ENCODE measurements at regions not wholly inside any gene's neighbourhood (a gene's known extent, or its start where the extent isn't known, plus 50 kb on each side); places are given as distances from the start of the nearest gene placed in this dataset.

GRCh38 chr4:182074139-182074538, 169.1 kb upstream of the TENM3 start:
- DNase-seq (ENCODE audit: low spot score), result no peak

- DNase-seq (ENCODE audit: low spot score), result no peak
These were observed 168.4 kb upstream of the TENM3 start for GRCh38 chr4:182074810-182075209.

GRCh38 chr4:182082910-182083309, 160.3 kb upstream of the TENM3 start:
- no peak for DNase-seq (ENCODE audit: low spot score)

GRCh38 chr4:182083671-182084410, 159.4 kb upstream of the TENM3 start:
- no peak for DNase-seq (ENCODE audit: low spot score)

- DNase-seq (ENCODE audit: low spot score), result no peak
These were observed 158.1 kb upstream of the TENM3 start for GRCh38 chr4:182085051-182085480.

GRCh38 chr4:182089326-182089725, 153.9 kb upstream of the TENM3 start:
- no peak for DNase-seq (ENCODE audit: low spot score)

- no peak for DNase-seq (ENCODE audit: low spot score)
These were observed 153.0 kb upstream of the TENM3 start for GRCh38 chr4:182090186-182090585.

GRCh38 chr4:182091128-182091527, 152.1 kb upstream of the TENM3 start:
- DNase-seq (ENCODE audit: low spot score), result no peak

- DNase-seq (ENCODE audit: low spot score), result peak; percentile 13
These were observed 149.8 kb upstream of the TENM3 start for GRCh38 chr4:182093431-182093831.

GRCh38 chr4:182093935-182094334, 149.3 kb upstream of the TENM3 start:
- no peak for DNase-seq (ENCODE audit: low spot score)

GRCh38 chr4:182101618-182102017, 141.6 kb upstream of the TENM3 start:
- DNase-seq (ENCODE audit: low spot score), result no peak

- DNase-seq (ENCODE audit: low spot score), result no peak
These were observed 140.6 kb upstream of the TENM3 start for GRCh38 chr4:182102576-182102975.

- DNase-seq (ENCODE audit: low spot score), result no peak
These were observed 139.4 kb upstream of the TENM3 start for GRCh38 chr4:182103614-182104319.

GRCh38 chr4:182105416-182105815, 137.8 kb upstream of the TENM3 start:
- no peak for DNase-seq (ENCODE audit: low spot score)

GRCh38 chr4:182107931-182108330, 135.3 kb upstream of the TENM3 start:
- DNase-seq (ENCODE audit: low spot score), result no peak

GRCh38 chr4:182111586-182111985, 131.6 kb upstream of the TENM3 start:
- no peak for DNase-seq (ENCODE audit: low spot score)

- DNase-seq (ENCODE audit: low spot score), result no peak
These were observed 129.4 kb upstream of the TENM3 start for GRCh38 chr4:182113779-182114178.

- no peak for DNase-seq (ENCODE audit: low spot score)
These were observed 118.8 kb upstream of the TENM3 start for GRCh38 chr4:182124359-182124758.

GRCh38 chr4:182126096-182126495, 117.1 kb upstream of the TENM3 start:
- no peak for DNase-seq (ENCODE audit: low spot score)

- DNase-seq (ENCODE audit: low spot score), result no peak
These were observed 116.6 kb upstream of the TENM3 start for GRCh38 chr4:182126603-182127002.

- DNase-seq (ENCODE audit: low spot score), result no peak
These were observed 110.2 kb upstream of the TENM3 start for GRCh38 chr4:182133033-182133432.

- DNase-seq (ENCODE audit: low spot score), result no peak
These were observed 108.9 kb upstream of the TENM3 start for GRCh38 chr4:182134261-182134660.

GRCh38 chr4:182136201-182136600, 107.0 kb upstream of the TENM3 start:
- no peak for DNase-seq (ENCODE audit: low spot score)
